GM23338 (cell line): ENCODE measurements at regions not wholly inside any gene's neighbourhood (a gene's known extent, or its start where the extent isn't known, plus 50 kb on each side); places are given as distances from the start of the nearest gene placed in this dataset.

Source experiments
- CREB1 ChIP-seq: fragments of 250-450 bp; sonication (Bioruptor Pico); IDR thresholded peaks from 2 replicates; pipeline ENCODE4 v1.5.0; 2020; ENCODE audit warnings: low read depth, mild to moderate bottlenecking, moderate library complexity
- EZH2 ChIP-seq: fragments of 200-600 bp; sonication (generic); IDR thresholded peaks from one replicate; pipeline ENCODE4 v1.8.0; 2017; ENCODE audit warnings: antibody characterized with exemption, mild to moderate bottlenecking, low read depth; ENCODE audit not compliant: unreplicated experiment
- EZH2phosphoT487 ChIP-seq: fragments of 200-600 bp; sonication (generic); IDR thresholded peaks from one replicate; pipeline ENCODE4 v1.8.1; 2018; ENCODE audit warnings: antibody characterized with exemption; ENCODE audit not compliant: unreplicated experiment
- JUNB ChIP-seq: IDR thresholded peaks from one replicate; pipeline ENCODE4 v1.6.1; 2016; ENCODE audit warnings: antibody characterized with exemption; ENCODE audit not compliant: unreplicated experiment
- NANOG ChIP-seq: IDR thresholded peaks from 2 replicates; pipeline ENCODE4 v1.6.1; 2016; ENCODE audit warnings: antibody characterized with exemption, borderline replicate concordance
- POLR2AphosphoS5 ChIP-seq: IDR thresholded peaks from 2 replicates; pipeline ENCODE4 v1.6.1; 2016; ENCODE audit warnings: antibody characterized with exemption, low read depth
- STAT1 ChIP-seq: IDR thresholded peaks from one replicate; pipeline ENCODE4 v1.6.1; 2016; ENCODE audit warnings: antibody characterized with exemption; ENCODE audit not compliant: unreplicated experiment
- ZNF114 ChIP-seq: fragments of 250-450 bp; sonication (Bioruptor Pico); IDR thresholded peaks from 2 replicates; pipeline ENCODE4 v1.5.0; 2020; ENCODE audit warnings: mild to moderate bottlenecking, moderate library complexity
- TF ChIP-seq, protein P1 (sequence below), 2 experiments: fragments of 200-600 bp in 1 of 2; sonication (generic) in 1 of 2; conservative IDR thresholded peaks; 2 replicates each; pipeline versions ENCODE4 v1.5.1 to v1.6.1; 2016 to 2017; ENCODE audit warnings: antibody characterized with exemption in 2 of 2, low read depth in 2 of 2, mild to moderate bottlenecking in 2 of 2, moderate library complexity in 1 of 2
- TF ChIP-seq, protein P2 (sequence below): IDR thresholded peaks from 2 replicates; pipeline ENCODE4 v1.6.1; 2016; ENCODE audit warnings: antibody characterized with exemption
- TF ChIP-seq, protein P3 (sequence below): IDR thresholded peaks from one replicate; pipeline ENCODE4 v1.6.1; 2018; ENCODE audit warnings: antibody characterized with exemption; ENCODE audit not compliant: unreplicated experiment

GRCh38 chr2:173607606-173608311 is 253.1 kb downstream of the CDCA7 start:
- TF ChIP-seq, protein P1, sequence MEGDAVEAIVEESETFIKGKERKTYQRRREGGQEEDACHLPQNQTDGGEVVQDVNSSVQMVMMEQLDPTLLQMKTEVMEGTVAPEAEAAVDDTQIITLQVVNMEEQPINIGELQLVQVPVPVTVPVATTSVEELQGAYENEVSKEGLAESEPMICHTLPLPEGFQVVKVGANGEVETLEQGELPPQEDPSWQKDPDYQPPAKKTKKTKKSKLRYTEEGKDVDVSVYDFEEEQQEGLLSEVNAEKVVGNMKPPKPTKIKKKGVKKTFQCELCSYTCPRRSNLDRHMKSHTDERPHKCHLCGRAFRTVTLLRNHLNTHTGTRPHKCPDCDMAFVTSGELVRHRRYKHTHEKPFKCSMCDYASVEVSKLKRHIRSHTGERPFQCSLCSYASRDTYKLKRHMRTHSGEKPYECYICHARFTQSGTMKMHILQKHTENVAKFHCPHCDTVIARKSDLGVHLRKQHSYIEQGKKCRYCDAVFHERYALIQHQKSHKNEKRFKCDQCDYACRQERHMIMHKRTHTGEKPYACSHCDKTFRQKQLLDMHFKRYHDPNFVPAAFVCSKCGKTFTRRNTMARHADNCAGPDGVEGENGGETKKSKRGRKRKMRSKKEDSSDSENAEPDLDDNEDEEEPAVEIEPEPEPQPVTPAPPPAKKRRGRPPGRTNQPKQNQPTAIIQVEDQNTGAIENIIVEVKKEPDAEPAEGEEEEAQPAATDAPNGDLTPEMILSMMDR (conservative IDR thresholded peaks at IDR 0.05; ENCODE audit: low read depth in 2 of 2), result no peak
- no peak for TF ChIP-seq EZH2
- no peak for TF ChIP-seq POLR2AphosphoS5
- TF ChIP-seq, protein P2, sequence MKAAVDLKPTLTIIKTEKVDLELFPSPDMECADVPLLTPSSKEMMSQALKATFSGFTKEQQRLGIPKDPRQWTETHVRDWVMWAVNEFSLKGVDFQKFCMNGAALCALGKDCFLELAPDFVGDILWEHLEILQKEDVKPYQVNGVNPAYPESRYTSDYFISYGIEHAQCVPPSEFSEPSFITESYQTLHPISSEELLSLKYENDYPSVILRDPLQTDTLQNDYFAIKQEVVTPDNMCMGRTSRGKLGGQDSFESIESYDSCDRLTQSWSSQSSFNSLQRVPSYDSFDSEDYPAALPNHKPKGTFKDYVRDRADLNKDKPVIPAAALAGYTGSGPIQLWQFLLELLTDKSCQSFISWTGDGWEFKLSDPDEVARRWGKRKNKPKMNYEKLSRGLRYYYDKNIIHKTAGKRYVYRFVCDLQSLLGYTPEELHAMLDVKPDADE, result no peak
- no peak for TF ChIP-seq EZH2phosphoT487
- TF ChIP-seq, protein P3, sequence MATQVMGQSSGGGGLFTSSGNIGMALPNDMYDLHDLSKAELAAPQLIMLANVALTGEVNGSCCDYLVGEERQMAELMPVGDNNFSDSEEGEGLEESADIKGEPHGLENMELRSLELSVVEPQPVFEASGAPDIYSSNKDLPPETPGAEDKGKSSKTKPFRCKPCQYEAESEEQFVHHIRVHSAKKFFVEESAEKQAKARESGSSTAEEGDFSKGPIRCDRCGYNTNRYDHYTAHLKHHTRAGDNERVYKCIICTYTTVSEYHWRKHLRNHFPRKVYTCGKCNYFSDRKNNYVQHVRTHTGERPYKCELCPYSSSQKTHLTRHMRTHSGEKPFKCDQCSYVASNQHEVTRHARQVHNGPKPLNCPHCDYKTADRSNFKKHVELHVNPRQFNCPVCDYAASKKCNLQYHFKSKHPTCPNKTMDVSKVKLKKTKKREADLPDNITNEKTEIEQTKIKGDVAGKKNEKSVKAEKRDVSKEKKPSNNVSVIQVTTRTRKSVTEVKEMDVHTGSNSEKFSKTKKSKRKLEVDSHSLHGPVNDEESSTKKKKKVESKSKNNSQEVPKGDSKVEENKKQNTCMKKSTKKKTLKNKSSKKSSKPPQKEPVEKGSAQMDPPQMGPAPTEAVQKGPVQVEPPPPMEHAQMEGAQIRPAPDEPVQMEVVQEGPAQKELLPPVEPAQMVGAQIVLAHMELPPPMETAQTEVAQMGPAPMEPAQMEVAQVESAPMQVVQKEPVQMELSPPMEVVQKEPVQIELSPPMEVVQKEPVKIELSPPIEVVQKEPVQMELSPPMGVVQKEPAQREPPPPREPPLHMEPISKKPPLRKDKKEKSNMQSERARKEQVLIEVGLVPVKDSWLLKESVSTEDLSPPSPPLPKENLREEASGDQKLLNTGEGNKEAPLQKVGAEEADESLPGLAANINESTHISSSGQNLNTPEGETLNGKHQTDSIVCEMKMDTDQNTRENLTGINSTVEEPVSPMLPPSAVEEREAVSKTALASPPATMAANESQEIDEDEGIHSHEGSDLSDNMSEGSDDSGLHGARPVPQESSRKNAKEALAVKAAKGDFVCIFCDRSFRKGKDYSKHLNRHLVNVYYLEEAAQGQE, result no peak
- TF ChIP-seq JUNB, result no peak
- no peak for TF ChIP-seq STAT1
- TF ChIP-seq CREB1, result no peak
- TF ChIP-seq ZNF114 (CRISPR knock-in tag), result no peak
- no peak for TF ChIP-seq NANOG
